ENCODE measurements at regions not wholly inside any gene's neighbourhood (a gene's known extent, or its start where the extent isn't known, plus 50 kb on each side); places are given as distances from the start of the nearest gene placed in this dataset.

- no peak for TF ChIP-seq CTCF (conservative IDR thresholded peaks at IDR 0.05; ENCODE audit: low read length)
- TF ChIP-seq EZH2phosphoT487 (IDR thresholded peaks at IDR 0.05; ENCODE audit: borderline replicate concordance): no peak
Measured at GRCh38 chr2:67955748-67956603, 106.8 kb downstream of the C1D start.
